Right atrium auricular region (tissue), 2 donors: ENCODE measurements at regions not wholly inside any gene's neighbourhood (a gene's known extent, or its start where the extent isn't known, plus 50 kb on each side); places are given as distances from the start of the nearest gene placed in this dataset.

ENCODE experiments used
- DNase-seq: peaks from one replicate; pipeline ENCODE4 v3.0.0-alpha.2; 2019; ENCODE audit warnings: low spot score
- H3K27ac ChIP-seq, 2 donors: fragments of 200-600 bp; sonication (generic); 1 replicate in 1 of 2; 2 replicates in 1 of 2; pipeline ENCODE4 v1.5.1; 2016 to 2019
- H3K27me3 ChIP-seq, 2 donors: fragments of 200-600 bp; sonication (generic); one replicate each; pipeline versions ENCODE4 v1.5.1 to v1.6.0; 2017 to 2019
- H3K36me3 ChIP-seq: fragments of 200-600 bp; sonication (generic); one replicate; pipeline ENCODE4 v1.5.1; 2016
- H3K4me1 ChIP-seq, 2 donors: fragments of 200-600 bp; sonication (generic); one replicate each; pipeline versions ENCODE4 v1.5.1 to v1.6.0; 2017 to 2019
- H3K4me3 ChIP-seq, 2 donors: fragments of 200-600 bp; sonication (generic); 1 replicate in 1 of 2; 2 replicates in 1 of 2; pipeline ENCODE4 v1.5.1; 2017 to 2019; ENCODE audit warnings: mild to moderate bottlenecking in 1 of 2, moderate library complexity in 1 of 2
- H3K9me3 ChIP-seq, 2 donors: fragments of 200-600 bp; sonication (generic); one replicate each; pipeline ENCODE4 v1.5.1; 2019
- TF ChIP-seq, protein P1 (sequence below), 2 donors: fragments of 200-600 bp; sonication (generic); IDR thresholded peaks; one replicate each; pipeline ENCODE4 v1.5.1; 2019; ENCODE audit warnings: antibody characterized with exemption in 2 of 2

DNA sequence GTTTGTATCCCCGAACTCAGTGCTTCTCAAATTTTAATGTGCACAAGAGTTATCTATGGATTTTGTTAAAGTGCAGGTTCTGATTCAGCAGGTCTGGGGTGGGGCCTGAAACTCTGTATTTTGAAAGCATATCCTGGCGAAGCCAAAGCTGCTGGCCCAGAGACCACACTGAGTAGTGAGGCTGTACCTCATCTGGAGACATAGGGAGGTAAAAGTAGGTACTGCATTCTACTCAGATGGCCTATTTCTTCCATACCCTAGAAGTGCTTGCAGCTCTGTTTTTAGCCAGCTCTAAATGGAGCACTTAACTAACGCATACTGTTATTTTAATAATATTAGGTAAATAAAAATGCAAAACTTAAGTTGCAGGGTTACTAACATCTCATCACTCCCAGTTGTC, 206.2 kb upstream of the PRNP start:
- no peaks in the 10 kb centered on the region for H3K36me3 ChIP-seq
- H3K27me3 ChIP-seq, result no peaks in the 10 kb centered on the region
- H3K27ac ChIP-seq, result no peak overlapping the region
- TF ChIP-seq, protein P1, sequence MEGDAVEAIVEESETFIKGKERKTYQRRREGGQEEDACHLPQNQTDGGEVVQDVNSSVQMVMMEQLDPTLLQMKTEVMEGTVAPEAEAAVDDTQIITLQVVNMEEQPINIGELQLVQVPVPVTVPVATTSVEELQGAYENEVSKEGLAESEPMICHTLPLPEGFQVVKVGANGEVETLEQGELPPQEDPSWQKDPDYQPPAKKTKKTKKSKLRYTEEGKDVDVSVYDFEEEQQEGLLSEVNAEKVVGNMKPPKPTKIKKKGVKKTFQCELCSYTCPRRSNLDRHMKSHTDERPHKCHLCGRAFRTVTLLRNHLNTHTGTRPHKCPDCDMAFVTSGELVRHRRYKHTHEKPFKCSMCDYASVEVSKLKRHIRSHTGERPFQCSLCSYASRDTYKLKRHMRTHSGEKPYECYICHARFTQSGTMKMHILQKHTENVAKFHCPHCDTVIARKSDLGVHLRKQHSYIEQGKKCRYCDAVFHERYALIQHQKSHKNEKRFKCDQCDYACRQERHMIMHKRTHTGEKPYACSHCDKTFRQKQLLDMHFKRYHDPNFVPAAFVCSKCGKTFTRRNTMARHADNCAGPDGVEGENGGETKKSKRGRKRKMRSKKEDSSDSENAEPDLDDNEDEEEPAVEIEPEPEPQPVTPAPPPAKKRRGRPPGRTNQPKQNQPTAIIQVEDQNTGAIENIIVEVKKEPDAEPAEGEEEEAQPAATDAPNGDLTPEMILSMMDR (IDR thresholded peaks at IDR 0.05), result no peak
- no peaks in the 10 kb centered on the region for H3K4me1 ChIP-seq
- H3K9me3 ChIP-seq, result no peaks in the 10 kb centered on the region
- DNase-seq, result no peak
- H3K4me3 ChIP-seq, result no peak overlapping the region

DNA sequence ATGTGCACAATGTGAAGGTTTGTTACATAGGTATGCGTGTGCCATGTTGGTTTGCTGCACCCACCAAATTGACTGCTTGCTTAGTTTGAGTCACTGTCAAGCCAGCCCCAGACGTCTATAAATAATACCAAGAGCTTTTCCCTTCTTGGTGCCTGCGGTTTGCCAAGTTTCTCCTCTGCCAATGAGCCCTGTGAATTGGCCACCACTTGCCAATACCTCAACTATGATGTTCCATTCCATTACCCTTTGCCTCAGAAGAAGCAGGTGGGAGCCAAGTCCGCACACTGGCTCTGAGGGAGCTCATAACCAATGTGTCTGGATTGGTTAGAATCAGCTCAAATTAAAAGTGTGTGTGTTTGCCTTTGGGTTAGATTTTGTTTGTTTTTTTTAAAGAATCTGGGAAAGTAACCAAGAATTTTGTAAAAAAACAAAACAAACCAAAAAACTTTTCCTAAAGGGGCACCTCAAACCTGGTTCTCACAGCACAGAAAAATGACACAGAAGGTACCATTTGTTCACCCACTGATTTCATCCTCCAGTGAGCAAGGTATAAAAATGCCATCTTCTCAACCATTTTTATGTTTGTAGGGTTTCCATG, 209.3 kb upstream of the PRNP start:
- Histone ChIP-seq H3K27ac (no peak overlapping the region), H3K4me3 (no peak overlapping the region), H3K27me3 (no peaks in the 10 kb centered on the region), H3K36me3 (no peaks in the 10 kb centered on the region), H3K4me1 (no peaks in the 10 kb centered on the region), H3K9me3 (no peaks in the 10 kb centered on the region)
- TF ChIP-seq, protein P1 (IDR thresholded peaks at IDR 0.05), result no peak
- no peak for DNase-seq

- Histone ChIP-seq H3K27ac (no peak overlapping the region), H3K36me3 (no peaks in the 10 kb centered on the region), H3K27me3 (no peaks in the 10 kb centered on the region), H3K4me3 (no peak overlapping the region), H3K9me3 (no peaks in the 10 kb centered on the region), H3K4me1 (no peaks in the 10 kb centered on the region)
- no peak for DNase-seq
- TF ChIP-seq, protein P1 (IDR thresholded peaks at IDR 0.05), result no peak
Observed at GRCh38 chr20:4472906-4473305, 213.3 kb upstream of the PRNP start.

DNA sequence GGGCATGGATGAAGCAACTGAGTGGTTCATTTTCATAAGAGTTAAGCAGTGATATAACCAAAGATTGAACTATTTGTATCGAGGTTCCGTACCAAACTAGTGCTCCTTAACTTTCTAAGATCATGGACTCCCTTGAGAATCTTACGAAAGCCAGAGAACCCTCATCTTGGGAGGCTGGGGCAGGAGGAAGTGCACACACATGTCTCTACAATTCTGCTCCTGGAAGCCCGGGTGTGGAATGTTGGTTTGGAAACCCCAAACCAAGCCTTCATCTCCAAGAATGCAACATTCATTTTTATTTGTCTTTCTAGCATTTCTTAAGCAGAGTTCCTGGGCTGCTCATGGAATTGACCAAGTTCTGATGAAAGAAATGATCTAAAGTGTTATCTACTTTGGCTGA, 215.0 kb upstream of the PRNP start:
- Histone ChIP-seq H3K9me3 (no peaks in the 10 kb centered on the region), H3K4me1 (no peaks in the 10 kb centered on the region), H3K36me3 (no peaks in the 10 kb centered on the region), H3K4me3 (no peak overlapping the region), H3K27ac (no peak overlapping the region), H3K27me3 (no peaks in the 10 kb centered on the region)
- no peak for DNase-seq
- TF ChIP-seq, protein P1 (IDR thresholded peaks at IDR 0.05), result no peak

GRCh38 chr20:4470375-4470774, 215.9 kb upstream of the PRNP start:
- Histone ChIP-seq H3K4me3 (no peak overlapping the region), H3K4me1 (no peaks in the 10 kb centered on the region), H3K27ac (no peak overlapping the region), H3K9me3 (no peaks in the 10 kb centered on the region), H3K27me3 (no peaks in the 10 kb centered on the region), H3K36me3 (no peaks in the 10 kb centered on the region)
- TF ChIP-seq, protein P1 (IDR thresholded peaks at IDR 0.05), result no peak
- DNase-seq, result no peak

- Histone ChIP-seq H3K27ac (no peak overlapping the region), H3K9me3 (no peaks in the 10 kb centered on the region), H3K4me1 (no peaks in the 10 kb centered on the region), H3K27me3 (no peaks in the 10 kb centered on the region), H3K4me3 (no peak overlapping the region), H3K36me3 (no peaks in the 10 kb centered on the region)
- TF ChIP-seq, protein P1 (IDR thresholded peaks at IDR 0.05), result no peak
- DNase-seq, result no peak
Observed at GRCh38 chr20:4469910-4470309, 216.3 kb upstream of the PRNP start.
